ENCODE measurements at regions not wholly inside any gene's neighbourhood (a gene's known extent, or its start where the extent isn't known, plus 50 kb on each side); places are given as distances from the start of the nearest gene placed in this dataset.
A peak's percentile ranks its signal among the peaks of the same experiment; 100 is the strongest.

DNA sequence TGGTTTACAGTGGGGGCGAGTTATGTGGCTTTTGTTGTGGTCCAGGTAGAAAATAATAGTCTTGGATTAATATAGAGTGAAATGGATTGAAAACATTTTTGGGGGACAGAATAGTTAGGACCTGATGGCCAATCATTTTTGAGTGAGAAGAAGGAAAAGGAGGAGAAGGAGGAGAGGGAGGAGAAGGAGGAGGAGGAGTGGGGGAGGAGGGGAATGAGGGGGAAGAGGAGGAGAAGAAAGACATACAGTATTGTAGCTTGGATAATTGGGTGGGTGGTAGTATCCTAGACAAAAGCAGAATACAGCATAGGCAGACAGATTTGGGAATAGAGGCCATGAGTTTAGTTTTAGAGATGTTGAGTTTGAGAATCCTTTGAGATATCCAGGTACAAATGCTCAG, 101.6 kb downstream of the GATA6 start:
- Histone ChIP-seq H3K36me3 (ENCODE audit: control insufficient read depth in 4 of 4, insufficient read depth in 4 of 4, low read length in 4 of 4) (no peaks in the 10 kb centered on the region), H3K4me3 (no peak overlapping the region), H3K9ac (ENCODE audit: insufficient read depth in 1 of 2, low read length in 2 of 2) (no peak overlapping the region), H3K9me3 (ENCODE audit: control insufficient read depth in 4 of 4, insufficient read depth in 3 of 4, low read length in 3 of 4) (peaks cover 0 to 2% (median 0%) of the 10 kb centered on the region in 4 donors), H3K4me1 (ENCODE audit: control insufficient read depth in 5 of 5, insufficient read depth in 5 of 5, low read length in 5 of 5) (peaks cover 0 to 3% (median 0%) of the 10 kb centered on the region in 5 donors), H3K27me3 (ENCODE audit: control insufficient read depth in 3 of 3, insufficient read depth in 3 of 3, low read length in 2 of 3) (no peaks in the 10 kb centered on the region), H3K27ac (ENCODE audit: low read depth in 1 of 2, low read length in 1 of 2) (no peak overlapping the region)
- DNase-seq (no peak), ATAC-seq (ENCODE audit: insufficient read depth, low FRiP score) (no peak)
- TF ChIP-seq, protein P1, sequence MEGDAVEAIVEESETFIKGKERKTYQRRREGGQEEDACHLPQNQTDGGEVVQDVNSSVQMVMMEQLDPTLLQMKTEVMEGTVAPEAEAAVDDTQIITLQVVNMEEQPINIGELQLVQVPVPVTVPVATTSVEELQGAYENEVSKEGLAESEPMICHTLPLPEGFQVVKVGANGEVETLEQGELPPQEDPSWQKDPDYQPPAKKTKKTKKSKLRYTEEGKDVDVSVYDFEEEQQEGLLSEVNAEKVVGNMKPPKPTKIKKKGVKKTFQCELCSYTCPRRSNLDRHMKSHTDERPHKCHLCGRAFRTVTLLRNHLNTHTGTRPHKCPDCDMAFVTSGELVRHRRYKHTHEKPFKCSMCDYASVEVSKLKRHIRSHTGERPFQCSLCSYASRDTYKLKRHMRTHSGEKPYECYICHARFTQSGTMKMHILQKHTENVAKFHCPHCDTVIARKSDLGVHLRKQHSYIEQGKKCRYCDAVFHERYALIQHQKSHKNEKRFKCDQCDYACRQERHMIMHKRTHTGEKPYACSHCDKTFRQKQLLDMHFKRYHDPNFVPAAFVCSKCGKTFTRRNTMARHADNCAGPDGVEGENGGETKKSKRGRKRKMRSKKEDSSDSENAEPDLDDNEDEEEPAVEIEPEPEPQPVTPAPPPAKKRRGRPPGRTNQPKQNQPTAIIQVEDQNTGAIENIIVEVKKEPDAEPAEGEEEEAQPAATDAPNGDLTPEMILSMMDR (IDR thresholded peaks at IDR 0.05; ENCODE audit: control extremely low read depth, extremely low read depth), result no peak
- WGBS, 2 donors, result 82 to 92% methylated on average over 1 of the region's 1 CpG

DNA sequence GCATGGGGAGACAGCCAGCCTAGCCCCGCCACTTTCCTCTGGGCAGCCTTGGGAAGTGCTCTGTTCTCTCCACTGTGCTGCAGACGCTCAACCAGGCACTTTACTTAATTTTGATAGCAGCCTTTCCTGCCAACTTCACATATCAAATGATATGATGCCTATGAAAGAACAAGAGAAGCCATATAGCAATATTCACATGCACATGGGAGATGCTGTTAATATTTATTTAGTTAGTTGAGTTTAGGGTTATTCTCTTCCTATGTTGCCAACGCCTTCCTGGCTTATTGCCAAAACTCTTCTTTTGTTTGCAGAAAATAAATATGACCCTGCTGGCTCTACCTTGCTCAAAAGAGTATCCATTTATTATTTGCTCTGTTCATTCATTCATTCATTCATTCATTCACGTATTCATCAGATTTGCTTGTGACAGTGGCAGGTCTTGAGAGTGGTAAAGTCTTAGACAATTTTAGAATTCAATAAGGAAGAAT, 99.3 kb downstream of the GATA6 start:
- TF ChIP-seq, protein P1 (IDR thresholded peaks at IDR 0.05; ENCODE audit: control extremely low read depth, extremely low read depth), result no peak
- Histone ChIP-seq H3K27ac (ENCODE audit: low read depth in 1 of 2, low read length in 1 of 2) (peak overlapping the region in 1 of 2 donors; percentile 98), H3K27me3 (ENCODE audit: control insufficient read depth in 3 of 3, insufficient read depth in 3 of 3, low read length in 2 of 3) (no peaks in the 10 kb centered on the region), H3K4me3 (no peak overlapping the region), H3K4me1 (ENCODE audit: control insufficient read depth in 5 of 5, insufficient read depth in 5 of 5, low read length in 5 of 5) (peaks cover 0 to 5% (median 0%) of the 10 kb centered on the region in 5 donors), H3K36me3 (ENCODE audit: control insufficient read depth in 4 of 4, insufficient read depth in 4 of 4, low read length in 4 of 4) (no peaks in the 10 kb centered on the region), H3K9ac (ENCODE audit: insufficient read depth in 1 of 2, low read length in 2 of 2) (no peak overlapping the region), H3K9me3 (ENCODE audit: control insufficient read depth in 4 of 4, insufficient read depth in 3 of 4, low read length in 3 of 4) (no peaks in the 10 kb centered on the region)
- 65 to 68% methylated on average over 4 of the region's 4 CpGs for WGBS, 2 donors
- no peak for ATAC-seq (ENCODE audit: insufficient read depth, low FRiP score)
- DNase-seq, result no peak

DNA sequence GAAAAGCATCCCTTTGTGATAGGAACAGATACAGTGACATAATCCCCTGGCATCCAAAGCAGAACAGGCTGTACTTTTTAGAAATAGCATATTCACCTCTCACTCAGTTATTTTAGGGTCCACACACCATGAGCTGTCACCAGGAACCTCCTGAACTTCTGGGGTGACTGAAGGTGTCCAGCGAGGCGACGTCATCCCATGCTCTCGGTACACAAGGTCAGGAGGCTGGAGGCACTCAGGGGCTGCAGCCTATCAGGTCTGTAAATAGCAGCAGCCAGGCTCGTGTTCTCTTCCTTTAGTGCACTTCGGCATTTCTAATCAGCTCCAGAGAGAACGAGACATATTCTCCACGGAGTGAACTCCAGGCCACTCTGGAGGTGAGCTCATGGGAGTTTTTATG, 98.3 kb downstream of the GATA6 start:
- Histone ChIP-seq H3K27ac (ENCODE audit: low read depth in 1 of 2, low read length in 1 of 2) (peak overlapping the region in 1 of 2 donors; percentile 98), H3K9me3 (ENCODE audit: control insufficient read depth in 4 of 4, insufficient read depth in 3 of 4, low read length in 3 of 4) (no peaks in the 10 kb centered on the region), H3K9ac (ENCODE audit: insufficient read depth in 1 of 2, low read length in 2 of 2) (no peak overlapping the region), H3K27me3 (ENCODE audit: control insufficient read depth in 3 of 3, insufficient read depth in 3 of 3, low read length in 2 of 3) (no peaks in the 10 kb centered on the region), H3K4me1 (ENCODE audit: control insufficient read depth in 5 of 5, insufficient read depth in 5 of 5, low read length in 5 of 5) (peaks cover 0 to 5% (median 0%) of the 10 kb centered on the region in 5 donors), H3K4me3 (no peak overlapping the region), H3K36me3 (ENCODE audit: control insufficient read depth in 4 of 4, insufficient read depth in 4 of 4, low read length in 4 of 4) (no peaks in the 10 kb centered on the region)
- DNase-seq (no peak), ATAC-seq (ENCODE audit: insufficient read depth, low FRiP score) (no peak)
- WGBS, 2 donors, result 58 to 64% methylated on average over 8 of the region's 8 CpGs
- TF ChIP-seq, protein P1 (IDR thresholded peaks at IDR 0.05; ENCODE audit: control extremely low read depth, extremely low read depth), result no peak

DNA sequence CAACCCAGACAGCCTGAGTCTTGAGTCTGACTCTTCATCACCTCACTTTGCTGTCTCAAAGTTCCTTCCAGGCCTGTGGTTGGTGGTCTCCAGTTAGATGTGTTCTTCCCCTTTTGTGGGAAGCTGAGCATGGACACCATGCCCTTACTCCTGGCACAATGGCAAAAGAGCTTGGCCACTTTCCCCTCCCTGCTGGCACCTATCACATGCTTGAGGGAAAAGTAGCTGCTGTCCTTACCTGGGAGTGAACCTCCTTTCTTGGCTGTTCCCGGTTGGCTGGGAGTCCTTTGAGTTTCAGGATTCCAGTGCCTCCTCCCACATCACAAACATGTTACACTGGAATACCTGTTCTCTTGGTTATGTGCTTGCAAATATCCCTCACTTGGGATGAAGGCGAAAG, 97.8 kb downstream of the GATA6 start:
- TF ChIP-seq, protein P1 (IDR thresholded peaks at IDR 0.05; ENCODE audit: control extremely low read depth, extremely low read depth), result no peak

More for the DNA sequence above, 97.8 kb downstream of the GATA6 start:
- Histone ChIP-seq H3K4me3 (no peak overlapping the region), H3K4me1 (ENCODE audit: control insufficient read depth in 5 of 5, insufficient read depth in 5 of 5, low read length in 5 of 5) (peaks cover 0 to 5% (median 0%) of the 10 kb centered on the region in 5 donors), H3K9ac (ENCODE audit: insufficient read depth in 1 of 2, low read length in 2 of 2) (no peak overlapping the region), H3K9me3 (ENCODE audit: control insufficient read depth in 4 of 4, insufficient read depth in 3 of 4, low read length in 3 of 4) (no peaks in the 10 kb centered on the region), H3K36me3 (ENCODE audit: control insufficient read depth in 4 of 4, insufficient read depth in 4 of 4, low read length in 4 of 4) (no peaks in the 10 kb centered on the region), H3K27me3 (ENCODE audit: control insufficient read depth in 3 of 3, insufficient read depth in 3 of 3, low read length in 2 of 3) (no peaks in the 10 kb centered on the region), H3K27ac (ENCODE audit: low read depth in 1 of 2, low read length in 1 of 2) (peak overlapping the region in 1 of 2 donors; percentile 97)
- 85 to 91% methylated on average over 2 of the region's 2 CpGs for WGBS, 2 donors
- DNase-seq (no peak), ATAC-seq (ENCODE audit: insufficient read depth, low FRiP score) (no peak)
